Stomach (tissue), 8 donors: ENCODE measurements at regions not wholly inside any gene's neighbourhood (a gene's known extent, or its start where the extent isn't known, plus 50 kb on each side); places are given as distances from the start of the nearest gene placed in this dataset.

Experiments
- DNase-seq, 2 donors: peaks; one replicate each; pipeline versions ENCODE4 v3.0.0 to v3.0.0-alpha.2; 2013 to 2019
- H3K27ac ChIP-seq, 5 donors: fragments of 200-600 bp in 4 of 5; sonication (generic) in 4 of 5; one replicate each; pipeline ENCODE4 v1.5.1; 2013 to 2019; ENCODE audit warnings: mild to moderate bottlenecking in 1 of 5, moderate library complexity in 1 of 5
- H3K27me3 ChIP-seq, 3 donors: fragments of 200-600 bp; sonication (generic); one replicate each; pipeline ENCODE4 v1.5.1; 2017 to 2019; ENCODE audit warnings: mixed run types in 1 of 3
- H3K36me3 ChIP-seq, 4 donors: fragments of 200-600 bp; sonication (generic); 1 replicate in 3 of 4; 2 replicates in 1 of 4; pipeline ENCODE4 v1.5.1; 2016 to 2019
- H3K4me1 ChIP-seq, 4 donors: fragments of 200-600 bp; sonication (generic); one replicate each; pipeline ENCODE4 v1.5.1; 2016 to 2019
- H3K4me3 ChIP-seq, 4 donors: fragments of 200-600 bp; sonication (generic) in 3 of 4; one replicate each; pipeline ENCODE4 v1.5.1; 2016 to 2019; ENCODE audit warnings: mild to moderate bottlenecking in 1 of 4
- H3K9me3 ChIP-seq, 4 donors: fragments of 200-600 bp; sonication (generic); one replicate each; pipeline ENCODE4 v1.5.1; 2016 to 2019
- CTCF ChIP-seq, 7 experiments: fragments of 450-650 bp in 4 of 7; fragments of 200-600 bp in 3 of 7; sonication (generic) in 3 of 7; IDR thresholded peaks; one replicate each; pipeline ENCODE4 v1.5.1; 2016 to 2019; ENCODE audit warnings: antibody characterized with exemption in 7 of 7, control low read depth in 2 of 7, mild to moderate bottlenecking in 1 of 7
- EP300 ChIP-seq: sonication (generic); formaldehyde crosslinking; IDR thresholded peaks from one replicate; pipeline ENCODE4 v1.6.1; 2017; ENCODE audit warnings: antibody characterized with exemption
- POLR2A ChIP-seq, 4 donors: fragments of 450-650 bp; IDR thresholded peaks; one replicate each; pipeline ENCODE4 v1.6.1; 2016; ENCODE audit warnings: antibody characterized with exemption in 4 of 4, control low read depth in 2 of 4, mild to moderate bottlenecking in 1 of 4, moderate library complexity in 1 of 4
- POLR2AphosphoS5 ChIP-seq, 3 donors: sonication (generic); formaldehyde crosslinking; IDR thresholded peaks; one replicate each; pipeline ENCODE4 v1.6.1; 2016; ENCODE audit warnings: antibody characterized with exemption in 3 of 3
- WGBS, 5 donors: extraction: QIAGEN DNeasy Blood & Tissue Kit in 3 of 5; methylation state at CpG; one replicate each; pipeline versions ENCODE4 v1.1.5 to v1.1.7; 2013 to 2018; 5-methylcytosine and 5-hydroxymethylcytosine counted together
- intact Hi-C: fragments of 100-400 bp; cut with DNase I; formaldehyde crosslinking; loops from one replicate; pipeline ENCODE4 v1.15.1; 2023; ENCODE audit warnings: low total_unique reads
- donor health status: healthy with polysubstance abuse.
- donor health status: Bipolar disorder and iron deficiency.
- donor health status: healthy.

GRCh38 chr5:91240175-91240574 is 142.9 kb downstream of the ARRDC3 start:
- 86 to 96% (median 95%) methylated on average over 4 of the region's 4 CpGs for WGBS, 5 donors
- DNase-seq = no peak
- no peak overlapping the region for H3K27ac ChIP-seq
- TF ChIP-seq POLR2A (IDR thresholded peaks at IDR 0.05) (no peak), POLR2AphosphoS5 (IDR thresholded peaks at IDR 0.05) (no peak), CTCF (IDR thresholded peaks at IDR 0.05) (no peak), EP300 (no peak)
- H3K36me3 ChIP-seq = no peaks in the 10 kb centered on the region
- peaks cover 0 to 13% (median 0%) of the 10 kb centered on the region in 4 donors for H3K9me3 ChIP-seq
- intact Hi-C loops = no loop called here
- H3K4me1 ChIP-seq = peaks cover 0 to 3% (median 0%) of the 10 kb centered on the region in 4 donors
- H3K27me3 ChIP-seq = no peaks in the 10 kb centered on the region
- no peak overlapping the region for H3K4me3 ChIP-seq

GRCh38 chr5:91235271-91235694 is 147.8 kb downstream of the ARRDC3 start:
- Histone ChIP-seq H3K27me3 (no peaks in the 10 kb centered on the region), H3K36me3 (no peaks in the 10 kb centered on the region), H3K9me3 (no peaks in the 10 kb centered on the region), H3K4me1 (peaks cover 0 to 7% (median 0%) of the 10 kb centered on the region in 4 donors), H3K27ac (peak overlapping the region in 1 of 5 donors; percentile 1), H3K4me3 (no peak overlapping the region)
- DNase-seq = peak in 1 of 2 donors; percentile 38
- intact Hi-C loops = no loop called here
- 41 to 52% (median 47%) methylated on average over 2 of the region's 2 CpGs for WGBS, 5 donors
- TF ChIP-seq POLR2AphosphoS5 (IDR thresholded peaks at IDR 0.05) = no peak
- TF ChIP-seq CTCF (IDR thresholded peaks at IDR 0.05) = no peak
- no peak for TF ChIP-seq POLR2A (IDR thresholded peaks at IDR 0.05)
- no peak for TF ChIP-seq EP300

- WGBS, 5 donors = 44 to 51% (median 47%) methylated on average over 3 of the region's 3 CpGs
- no peak for DNase-seq
- Histone ChIP-seq H3K9me3 (peaks cover 0 to 9% (median 5%) of the 10 kb centered on the region in 4 donors), H3K27ac (no peak overlapping the region), H3K4me3 (no peak overlapping the region), H3K4me1 (peaks cover 0 to 7% (median 0%) of the 10 kb centered on the region in 4 donors), H3K36me3 (no peaks in the 10 kb centered on the region), H3K27me3 (no peaks in the 10 kb centered on the region)
- intact Hi-C loops = no loop called here
- no peak for TF ChIP-seq EP300
- no peak for TF ChIP-seq CTCF (IDR thresholded peaks at IDR 0.05)
Observed at GRCh38 chr5:91232523-91232922, 150.6 kb downstream of the ARRDC3 start.

GRCh38 chr5:91229031-91229727 is 153.9 kb downstream of the ARRDC3 start:
- no peak for DNase-seq
- no peak for TF ChIP-seq POLR2AphosphoS5 (IDR thresholded peaks at IDR 0.05)
- no peak for TF ChIP-seq CTCF (IDR thresholded peaks at IDR 0.05)
- no peak for TF ChIP-seq POLR2A (IDR thresholded peaks at IDR 0.05)
- no peak for TF ChIP-seq EP300
- H3K4me3 ChIP-seq = no peak overlapping the region
- no peak overlapping the region for H3K27ac ChIP-seq
- intact Hi-C loops = no loop called here
- no peaks in the 10 kb centered on the region for H3K27me3 ChIP-seq
- H3K36me3 ChIP-seq = no peaks in the 10 kb centered on the region
- H3K9me3 ChIP-seq = peaks cover 0 to 9% (median 5%) of the 10 kb centered on the region in 4 donors
- H3K4me1 ChIP-seq = peaks cover 0 to 5% (median 0%) of the 10 kb centered on the region in 4 donors
- WGBS, 5 donors = 77 to 90% (median 85%) methylated on average over 1 of the region's 1 CpG
